GM23338 (cell line): ENCODE measurements at regions not wholly inside any gene's neighbourhood (a gene's known extent, or its start where the extent isn't known, plus 50 kb on each side); places are given as distances from the start of the nearest gene placed in this dataset.

Experiments
- ATAC-seq: fragments of 200-7000 bp; cut with Tn5 transposase; 3 replicates; pipeline ENCODE4 v1.9.1; 2020
- DNase-seq: peaks from one replicate; pipeline ENCODE4 v3.0.0-alpha.2; 2015; ENCODE audit warnings: low spot score
- H2AFZ ChIP-seq: fragments of 200-600 bp; sonication (generic); 2 replicates; pipeline ENCODE4 v1.8.0; 2016; ENCODE audit warnings: antibody characterized with exemption, mild to moderate bottlenecking, moderate library complexity
- H3F3A ChIP-seq: fragments of 200-600 bp; sonication (generic); replicated peaks from 2 replicates; pipeline ENCODE4 v1.8.0; 2017; ENCODE audit warnings: antibody characterized with exemption, mixed run types, low read depth
- H3K27ac ChIP-seq: fragments of 200-600 bp; sonication (generic); 2 replicates; pipeline ENCODE4 v1.6.1; 2016; ENCODE audit warnings: low read depth
- H3K27me3 ChIP-seq: fragments of 200-600 bp; sonication (generic); 2 replicates; pipeline ENCODE4 v1.8.0; 2016; ENCODE audit warnings: mild to moderate bottlenecking, mixed run types, moderate library complexity; ENCODE audit not compliant: insufficient read depth
- H3K36me3 ChIP-seq: fragments of 200-600 bp; sonication (generic); 2 replicates; pipeline ENCODE4 v1.8.0; 2016; ENCODE audit warnings: mild to moderate bottlenecking; ENCODE audit not compliant: insufficient read depth
- H3K4me1 ChIP-seq: fragments of 200-600 bp; sonication (generic); 2 replicates; pipeline ENCODE4 v1.8.0; 2016; ENCODE audit warnings: mild to moderate bottlenecking, moderate library complexity; ENCODE audit not compliant: insufficient read depth
- H3K4me2 ChIP-seq: fragments of 200-600 bp; sonication (generic); 2 replicates; pipeline ENCODE4 v1.7.1; 2017; ENCODE audit warnings: mixed run types
- H3K4me3 ChIP-seq: fragments of 200-600 bp; sonication (generic); 2 replicates; pipeline ENCODE4 v1.6.1; 2016; ENCODE audit warnings: mixed run types
- H3K79me2 ChIP-seq: fragments of 200-600 bp; sonication (generic); replicated peaks from 2 replicates; pipeline ENCODE4 v1.8.0; 2017; ENCODE audit warnings: mild to moderate bottlenecking; ENCODE audit not compliant: insufficient read depth
- H3K9me2 ChIP-seq: fragments of 200-600 bp; sonication (generic); 2 replicates; pipeline ENCODE4 v1.8.0; 2017; ENCODE audit not compliant: insufficient read depth
- H4K20me1 ChIP-seq: fragments of 200-600 bp; sonication (generic); replicated peaks from 2 replicates; pipeline ENCODE4 v1.8.0; 2017; ENCODE audit warnings: mild to moderate bottlenecking; ENCODE audit not compliant: insufficient read depth
- H3K27ac Mint-ChIP-seq: 2 replicates; pipeline ENCODE4 v1.8.0; 2020; ENCODE audit warnings: inconsistent platforms, mild to moderate bottlenecking, moderate library complexity, mixed read lengths
- H3K27me3 Mint-ChIP-seq: 3 replicates; pipeline ENCODE4 v1.8.0; 2022; ENCODE audit warnings: low read depth, mild to moderate bottlenecking, moderate library complexity, mixed read lengths, inconsistent platforms; ENCODE audit not compliant: insufficient read depth, poor library complexity
- H3K36me3 Mint-ChIP-seq: 3 replicates; pipeline ENCODE4 v1.8.0; 2021; ENCODE audit warnings: low read depth, mild to moderate bottlenecking, inconsistent platforms, moderate library complexity, mixed read lengths
- H3K4me1 Mint-ChIP-seq: 3 replicates; pipeline ENCODE4 v1.8.0; 2020; ENCODE audit warnings: mild to moderate bottlenecking, inconsistent platforms, mixed read lengths
- H3K4me3 Mint-ChIP-seq: 3 replicates; pipeline ENCODE4 v1.8.0; 2021; ENCODE audit warnings: moderate library complexity, mild to moderate bottlenecking, inconsistent platforms, mixed read lengths
- H3K9me3 Mint-ChIP-seq: 3 replicates; pipeline ENCODE4 v1.8.0; 2020; ENCODE audit warnings: moderate library complexity, mild to moderate bottlenecking, inconsistent platforms, mixed read lengths
- CREB1 ChIP-seq: fragments of 250-450 bp; sonication (Bioruptor Pico); IDR thresholded peaks from 2 replicates; pipeline ENCODE4 v1.5.0; 2020; ENCODE audit warnings: low read depth, mild to moderate bottlenecking, moderate library complexity
- ETS1 ChIP-seq: IDR thresholded peaks from 2 replicates; pipeline ENCODE4 v1.6.1; 2016; ENCODE audit warnings: antibody characterized with exemption
- EZH2 ChIP-seq: fragments of 200-600 bp; sonication (generic); IDR thresholded peaks from one replicate; pipeline ENCODE4 v1.8.0; 2017; ENCODE audit warnings: antibody characterized with exemption, mild to moderate bottlenecking, low read depth; ENCODE audit not compliant: unreplicated experiment
- EZH2phosphoT487 ChIP-seq: fragments of 200-600 bp; sonication (generic); IDR thresholded peaks from one replicate; pipeline ENCODE4 v1.8.1; 2018; ENCODE audit warnings: antibody characterized with exemption; ENCODE audit not compliant: unreplicated experiment
- JUNB ChIP-seq: IDR thresholded peaks from one replicate; pipeline ENCODE4 v1.6.1; 2016; ENCODE audit warnings: antibody characterized with exemption; ENCODE audit not compliant: unreplicated experiment
- NANOG ChIP-seq: IDR thresholded peaks from 2 replicates; pipeline ENCODE4 v1.6.1; 2016; ENCODE audit warnings: antibody characterized with exemption, borderline replicate concordance
- POLR2AphosphoS5 ChIP-seq: IDR thresholded peaks from 2 replicates; pipeline ENCODE4 v1.6.1; 2016; ENCODE audit warnings: antibody characterized with exemption, low read depth
- REST ChIP-seq: IDR thresholded peaks from one replicate; pipeline ENCODE4 v1.6.1; 2018; ENCODE audit warnings: antibody characterized with exemption; ENCODE audit not compliant: unreplicated experiment
- STAT1 ChIP-seq: IDR thresholded peaks from one replicate; pipeline ENCODE4 v1.6.1; 2016; ENCODE audit warnings: antibody characterized with exemption; ENCODE audit not compliant: unreplicated experiment
- ZNF114 ChIP-seq: fragments of 250-450 bp; sonication (Bioruptor Pico); IDR thresholded peaks from 2 replicates; pipeline ENCODE4 v1.5.0; 2020; ENCODE audit warnings: mild to moderate bottlenecking, moderate library complexity
- ZNF331 ChIP-seq: fragments of 250-450 bp; sonication (Bioruptor Pico); IDR thresholded peaks from 2 replicates; pipeline ENCODE4 v1.5.0; 2020; ENCODE audit warnings: low read depth, mild to moderate bottlenecking, moderate library complexity
- TF ChIP-seq, protein P1 (sequence below), 2 experiments: fragments of 200-600 bp in 1 of 2; sonication (generic) in 1 of 2; conservative IDR thresholded peaks; 2 replicates each; pipeline versions ENCODE4 v1.5.1 to v1.6.1; 2016 to 2017; ENCODE audit warnings: antibody characterized with exemption in 2 of 2, low read depth in 2 of 2, mild to moderate bottlenecking in 2 of 2, moderate library complexity in 1 of 2
- TF ChIP-seq, protein P2 (sequence below): fragments of 250-450 bp; sonication (Bioruptor Pico); IDR thresholded peaks from 2 replicates; pipeline ENCODE4 v1.5.0; 2020; ENCODE audit warnings: mild to moderate bottlenecking, moderate library complexity

GRCh38 chr1:67514786-67515185 lies 84.6 kb upstream of the SERBP1 start:
- Histone ChIP-seq H3K27me3 (peaks cover 98% of the 10 kb centered on the region), H3K4me2 (no peak overlapping the region), H3K36me3 (0 out of 2 replicates have a peak, but pooled peaks cover 3% of the 10 kb centered on the region), H3K9me2 (no peaks in the 10 kb centered on the region), H3K4me3 (no peak overlapping the region), H3K27ac (no peak overlapping the region), H3K79me2 (no peaks in the 10 kb centered on the region), H4K20me1 (peaks cover 27% of the 10 kb centered on the region; the same call in 1 of the 2 replicates), H2AFZ (no peak overlapping the region), H3K4me1 (peaks cover 5% of the 10 kb centered on the region; the same call in 1 of the 2 replicates), H3F3A (0 out of 2 replicates have a peak, but pooled peaks cover 3% of the 10 kb centered on the region)
- no peak for ATAC-seq
- Mint-ChIP-seq H3K4me1 (peaks cover 10% of the 10 kb centered on the region), H3K27ac (no peak overlapping the region), H3K4me3 (no peak overlapping the region), H3K27me3 (peaks cover 84% of the 10 kb centered on the region), H3K9me3 (peaks cover 45% of the 10 kb centered on the region), H3K36me3 (peaks cover 24% of the 10 kb centered on the region)
- DNase-seq: no peak
- TF ChIP-seq ZNF114 (CRISPR knock-in tag) (no peak), CREB1 (CRISPR knock-in tag) (no peak), ETS1 (no peak), EZH2phosphoT487 (no peak), REST (no peak), POLR2AphosphoS5 (no peak), ZNF331 (CRISPR knock-in tag) (no peak), EZH2 (no peak), NANOG (no peak), STAT1 (no peak), JUNB (no peak)
- TF ChIP-seq, protein P1, sequence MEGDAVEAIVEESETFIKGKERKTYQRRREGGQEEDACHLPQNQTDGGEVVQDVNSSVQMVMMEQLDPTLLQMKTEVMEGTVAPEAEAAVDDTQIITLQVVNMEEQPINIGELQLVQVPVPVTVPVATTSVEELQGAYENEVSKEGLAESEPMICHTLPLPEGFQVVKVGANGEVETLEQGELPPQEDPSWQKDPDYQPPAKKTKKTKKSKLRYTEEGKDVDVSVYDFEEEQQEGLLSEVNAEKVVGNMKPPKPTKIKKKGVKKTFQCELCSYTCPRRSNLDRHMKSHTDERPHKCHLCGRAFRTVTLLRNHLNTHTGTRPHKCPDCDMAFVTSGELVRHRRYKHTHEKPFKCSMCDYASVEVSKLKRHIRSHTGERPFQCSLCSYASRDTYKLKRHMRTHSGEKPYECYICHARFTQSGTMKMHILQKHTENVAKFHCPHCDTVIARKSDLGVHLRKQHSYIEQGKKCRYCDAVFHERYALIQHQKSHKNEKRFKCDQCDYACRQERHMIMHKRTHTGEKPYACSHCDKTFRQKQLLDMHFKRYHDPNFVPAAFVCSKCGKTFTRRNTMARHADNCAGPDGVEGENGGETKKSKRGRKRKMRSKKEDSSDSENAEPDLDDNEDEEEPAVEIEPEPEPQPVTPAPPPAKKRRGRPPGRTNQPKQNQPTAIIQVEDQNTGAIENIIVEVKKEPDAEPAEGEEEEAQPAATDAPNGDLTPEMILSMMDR (conservative IDR thresholded peaks at IDR 0.05; ENCODE audit: low read depth in 2 of 2): no peak
- TF ChIP-seq, protein P2, sequence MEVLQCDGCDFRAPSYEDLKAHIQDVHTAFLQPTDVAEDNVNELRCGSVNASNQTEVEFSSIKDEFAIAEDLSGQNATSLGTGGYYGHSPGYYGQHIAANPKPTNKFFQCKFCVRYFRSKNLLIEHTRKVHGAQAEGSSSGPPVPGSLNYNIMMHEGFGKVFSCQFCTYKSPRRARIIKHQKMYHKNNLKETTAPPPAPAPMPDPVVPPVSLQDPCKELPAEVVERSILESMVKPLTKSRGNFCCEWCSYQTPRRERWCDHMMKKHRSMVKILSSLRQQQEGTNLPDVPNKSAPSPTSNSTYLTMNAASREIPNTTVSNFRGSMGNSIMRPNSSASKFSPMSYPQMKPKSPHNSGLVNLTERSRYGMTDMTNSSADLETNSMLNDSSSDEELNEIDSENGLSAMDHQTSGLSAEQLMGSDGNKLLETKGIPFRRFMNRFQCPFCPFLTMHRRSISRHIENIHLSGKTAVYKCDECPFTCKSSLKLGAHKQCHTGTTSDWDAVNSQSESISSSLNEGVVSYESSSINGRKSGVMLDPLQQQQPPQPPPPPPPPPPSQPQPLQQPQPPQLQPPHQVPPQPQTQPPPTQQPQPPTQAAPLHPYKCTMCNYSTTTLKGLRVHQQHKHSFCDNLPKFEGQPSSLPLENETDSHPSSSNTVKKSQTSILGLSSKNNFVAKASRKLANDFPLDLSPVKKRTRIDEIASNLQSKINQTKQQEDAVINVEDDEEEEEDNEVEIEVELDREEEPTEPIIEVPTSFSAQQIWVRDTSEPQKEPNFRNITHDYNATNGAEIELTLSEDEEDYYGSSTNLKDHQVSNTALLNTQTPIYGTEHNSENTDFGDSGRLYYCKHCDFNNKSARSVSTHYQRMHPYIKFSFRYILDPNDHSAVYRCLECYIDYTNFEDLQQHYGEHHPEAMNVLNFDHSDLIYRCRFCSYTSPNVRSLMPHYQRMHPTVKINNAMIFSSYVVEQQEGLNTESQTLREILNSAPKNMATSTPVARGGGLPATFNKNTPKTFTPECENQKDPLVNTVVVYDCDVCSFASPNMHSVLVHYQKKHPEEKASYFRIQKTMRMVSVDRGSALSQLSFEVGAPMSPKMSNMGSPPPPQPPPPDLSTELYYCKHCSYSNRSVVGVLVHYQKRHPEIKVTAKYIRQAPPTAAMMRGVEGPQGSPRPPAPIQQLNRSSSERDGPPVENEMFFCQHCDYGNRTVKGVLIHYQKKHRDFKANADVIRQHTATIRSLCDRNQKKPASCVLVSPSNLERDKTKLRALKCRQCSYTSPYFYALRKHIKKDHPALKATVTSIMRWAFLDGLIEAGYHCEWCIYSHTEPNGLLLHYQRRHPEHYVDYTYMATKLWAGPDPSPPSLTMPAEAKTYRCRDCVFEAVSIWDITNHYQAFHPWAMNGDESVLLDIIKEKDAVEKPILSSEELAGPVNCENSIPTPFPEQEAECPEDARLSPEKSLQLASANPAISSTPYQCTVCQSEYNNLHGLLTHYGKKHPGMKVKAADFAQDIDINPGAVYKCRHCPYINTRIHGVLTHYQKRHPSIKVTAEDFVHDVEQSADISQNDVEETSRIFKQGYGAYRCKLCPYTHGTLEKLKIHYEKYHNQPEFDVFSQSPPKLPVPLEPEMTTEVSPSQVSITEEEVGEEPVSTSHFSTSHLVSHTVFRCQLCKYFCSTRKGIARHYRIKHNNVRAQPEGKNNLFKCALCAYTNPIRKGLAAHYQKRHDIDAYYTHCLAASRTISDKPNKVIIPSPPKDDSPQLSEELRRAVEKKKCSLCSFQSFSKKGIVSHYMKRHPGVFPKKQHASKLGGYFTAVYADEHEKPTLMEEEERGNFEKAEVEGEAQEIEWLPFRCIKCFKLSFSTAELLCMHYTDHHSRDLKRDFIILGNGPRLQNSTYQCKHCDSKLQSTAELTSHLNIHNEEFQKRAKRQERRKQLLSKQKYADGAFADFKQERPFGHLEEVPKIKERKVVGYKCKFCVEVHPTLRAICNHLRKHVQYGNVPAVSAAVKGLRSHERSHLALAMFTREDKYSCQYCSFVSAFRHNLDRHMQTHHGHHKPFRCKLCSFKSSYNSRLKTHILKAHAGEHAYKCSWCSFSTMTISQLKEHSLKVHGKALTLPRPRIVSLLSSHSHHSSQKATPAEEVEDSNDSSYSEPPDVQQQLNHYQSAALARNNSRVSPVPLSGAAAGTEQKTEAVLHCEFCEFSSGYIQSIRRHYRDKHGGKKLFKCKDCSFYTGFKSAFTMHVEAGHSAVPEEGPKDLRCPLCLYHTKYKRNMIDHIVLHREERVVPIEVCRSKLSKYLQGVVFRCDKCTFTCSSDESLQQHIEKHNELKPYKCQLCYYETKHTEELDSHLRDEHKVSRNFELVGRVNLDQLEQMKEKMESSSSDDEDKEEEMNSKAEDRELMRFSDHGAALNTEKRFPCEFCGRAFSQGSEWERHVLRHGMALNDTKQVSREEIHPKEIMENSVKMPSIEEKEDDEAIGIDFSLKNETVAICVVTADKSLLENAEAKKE (CRISPR knock-in tag): no peak
